ENCODE measurements at regions not wholly inside any gene's neighbourhood (a gene's known extent, or its start where the extent isn't known, plus 50 kb on each side); places are given as distances from the start of the nearest gene placed in this dataset.

- TF ChIP-seq CTCF (IDR thresholded peaks at IDR 0.05) = no peak
- TF ChIP-seq SIN3A (IDR thresholded peaks at IDR 0.05; ENCODE audit: borderline replicate concordance, insufficient read depth, low read depth, low read length) = no peak
- TF ChIP-seq POLR2AphosphoS5 (IDR thresholded peaks at IDR 0.05; ENCODE audit: low read depth, low read length) = no peak
- no peak for TF ChIP-seq TCF7L2 (IDR thresholded peaks at IDR 0.05; ENCODE audit: low read depth, low read length)
- no peak for TF ChIP-seq REST (IDR thresholded peaks at IDR 0.05; ENCODE audit: insufficient read depth in 1 of 2, low read depth in 2 of 2, low read length in 1 of 2)
- Histone ChIP-seq H3K27ac (ENCODE audit: low read length) (no peak overlapping the region), H3K9me3 (ENCODE audit: control insufficient read depth, insufficient read depth, low read depth, low read length) (no peaks in the 10 kb centered on the region), H3K4me1 (ENCODE audit: control insufficient read depth, insufficient read depth, low read length) (no peaks in the 10 kb centered on the region), H3K36me3 (ENCODE audit: control insufficient read depth, insufficient read depth, low read length) (no peaks in the 10 kb centered on the region), H3K4me3 (ENCODE audit: low read depth in 2 of 2, low read length in 2 of 2) (no peak overlapping the region), H3K27me3 (ENCODE audit: control insufficient read depth, insufficient read depth, low read length) (no peaks in the 10 kb centered on the region)
- intact Hi-C loops (cut with micrococcal nuclease; ENCODE audit: unreplicated experiment) = no loop called here
- CTCF ChIA-PET = no interaction called here
- DNase-seq (ENCODE audit: low read depth, low spot score) (no peak), ATAC-seq (no peak)
- BruUV-seq (replicated peaks) = no TSS peak
- in situ Hi-C loops (cut with HindIII; ENCODE audit: low pct_unique_long_range_greater_than_20kb, low sequenced_read_pairs) = no loop called here
- POLR2A ChIA-PET = no interaction called here
Measured at GRCh38 chr4:154033921-154034320, 245.0 kb upstream of the SFRP2 start.

GRCh38 chr4:154032914-154033313, 244.0 kb upstream of the SFRP2 start:
- ChIA-PET POLR2A (no interaction called here), CTCF (no interaction called here)
- DNase-seq (ENCODE audit: low read depth, low spot score) = no peak
- Histone ChIP-seq H3K27me3 (ENCODE audit: control insufficient read depth, insufficient read depth, low read length) (no peaks in the 10 kb centered on the region), H3K9me3 (ENCODE audit: control insufficient read depth, insufficient read depth, low read depth, low read length) (no peaks in the 10 kb centered on the region), H3K4me1 (ENCODE audit: control insufficient read depth, insufficient read depth, low read length) (no peaks in the 10 kb centered on the region), H3K27ac (ENCODE audit: low read length) (no peak overlapping the region), H3K36me3 (ENCODE audit: control insufficient read depth, insufficient read depth, low read length) (no peaks in the 10 kb centered on the region), H3K4me3 (ENCODE audit: low read depth in 2 of 2, low read length in 2 of 2) (no peak overlapping the region)
- intact Hi-C loops (cut with micrococcal nuclease; ENCODE audit: unreplicated experiment) = no loop called here
- TF ChIP-seq POLR2AphosphoS5 (IDR thresholded peaks at IDR 0.05; ENCODE audit: low read depth, low read length) (no peak), TCF7L2 (IDR thresholded peaks at IDR 0.05; ENCODE audit: low read depth, low read length) (no peak), CTCF (IDR thresholded peaks at IDR 0.05) (no peak), SIN3A (IDR thresholded peaks at IDR 0.05; ENCODE audit: borderline replicate concordance, insufficient read depth, low read depth, low read length) (no peak), REST (IDR thresholded peaks at IDR 0.05; ENCODE audit: insufficient read depth in 1 of 2, low read depth in 2 of 2, low read length in 1 of 2) (no peak)
- ATAC-seq = no peak
- in situ Hi-C loops (cut with HindIII; ENCODE audit: low pct_unique_long_range_greater_than_20kb, low sequenced_read_pairs) = no loop called here
- no TSS peak for BruUV-seq (replicated peaks)
